ENCODE measurements at regions not wholly inside any gene's neighbourhood (a gene's known extent, or its start where the extent isn't known, plus 50 kb on each side); places are given as distances from the start of the nearest gene placed in this dataset.
A peak's percentile ranks its signal among the peaks of the same experiment; 100 is the strongest.

DNA sequence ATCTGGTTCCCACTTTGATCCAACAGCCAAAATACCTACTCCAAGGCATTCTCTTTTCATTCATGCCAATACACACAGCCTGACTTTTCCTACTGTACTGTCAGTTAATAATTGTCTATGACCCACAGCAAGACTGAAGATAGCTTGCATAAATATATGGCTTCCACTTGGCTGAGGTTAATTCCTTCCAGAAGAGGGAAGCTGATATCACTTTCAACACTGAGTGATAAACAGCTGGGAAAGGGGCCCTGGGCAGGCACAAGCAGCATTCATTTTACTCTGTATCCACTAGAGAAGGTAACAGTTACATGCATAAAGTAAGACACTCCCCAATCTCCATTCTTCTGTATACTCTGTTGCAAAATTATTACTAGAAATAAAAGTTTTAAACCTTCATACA lies 200.2 kb upstream of the UGT8 start:
- TF ChIP-seq CTCF (IDR thresholded peaks at IDR 0.05) = no peak
- Histone ChIP-seq H3K27ac (no peak overlapping the region), H3K9me3 (no peaks in the 10 kb centered on the region), H3K27me3 (no peaks in the 10 kb centered on the region), H3K4me3 (no peak overlapping the region), H3K36me3 (no peaks in the 10 kb centered on the region), H3K4me1 (no peaks in the 10 kb centered on the region)
- intact Hi-C loops (cut with DNase I) = loop anchor here in 1 of 3 donors (10.0 kb wide), 1 partner anchor 296 kb away; no protein-coding TSS in a partner anchor
- FAIRE-seq = no peak
- DNase-seq = no peak
- peak in 1 of 4 donors; percentile 43 for ATAC-seq

- Histone ChIP-seq H3K27ac (no peak overlapping the region), H3K27me3 (no peaks in the 10 kb centered on the region), H3K9me3 (no peaks in the 10 kb centered on the region), H3K4me3 (no peak overlapping the region), H3K4me1 (no peaks in the 10 kb centered on the region), H3K36me3 (no peaks in the 10 kb centered on the region)
- intact Hi-C loops (cut with DNase I) = loop anchor here in 1 of 3 donors (10.0 kb wide), 1 partner anchor 296 kb away; no protein-coding TSS in a partner anchor
- ATAC-seq (no peak), FAIRE-seq (no peak), DNase-seq (no peak)
- WGBS, 2 donors = 49 to 52% methylated on average over 5 of the region's 5 CpGs
- TF ChIP-seq CTCF (IDR thresholded peaks at IDR 0.05) = no peak
These were observed 199.5 kb upstream of the UGT8 start for GRCh38 chr4:114399105-114399504.

DNA sequence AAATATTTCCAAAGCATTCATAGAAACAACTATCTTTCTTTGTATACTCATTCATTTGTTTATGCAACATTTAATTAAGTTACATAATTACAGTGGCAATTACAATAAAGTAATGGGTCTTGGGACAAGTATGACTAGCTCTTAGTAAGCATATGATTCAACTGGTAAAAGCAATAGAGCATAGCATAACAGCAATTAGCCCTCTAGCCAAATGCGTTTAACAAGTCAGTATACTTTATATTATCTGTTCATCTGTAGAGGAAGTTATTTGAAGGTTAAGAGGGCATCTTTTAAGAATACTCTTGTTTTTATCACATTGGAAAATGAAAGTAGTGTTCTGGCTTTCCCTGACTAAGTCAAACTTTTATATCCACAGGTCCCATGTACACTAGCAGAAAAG lies 198.1 kb upstream of the UGT8 start:
- FAIRE-seq = no peak
- no peaks in the 10 kb centered on the region for H3K36me3 ChIP-seq
- intact Hi-C loops (cut with DNase I) = no loop called here
- no peaks in the 10 kb centered on the region for H3K27me3 ChIP-seq
- no peak for TF ChIP-seq CTCF (IDR thresholded peaks at IDR 0.05)
- no peak for ATAC-seq
- H3K9me3 ChIP-seq = no peaks in the 10 kb centered on the region
- no peaks in the 10 kb centered on the region for H3K4me1 ChIP-seq
- H3K27ac ChIP-seq = no peak overlapping the region
- H3K4me3 ChIP-seq = no peak overlapping the region
- DNase-seq = no peak
- 72 to 76% methylated on average over 1 of the region's 1 CpG for WGBS, 2 donors

- no peaks in the 10 kb centered on the region for H3K9me3 ChIP-seq
- FAIRE-seq (no peak), ATAC-seq (no peak), DNase-seq (no peak)
- intact Hi-C loops (cut with DNase I) = no loop called here
- H3K27ac ChIP-seq = no peak overlapping the region
- WGBS, 2 donors = 64 to 80% methylated on average over 2 of the region's 2 CpGs
- H3K27me3 ChIP-seq = no peaks in the 10 kb centered on the region
- H3K4me1 ChIP-seq = no peaks in the 10 kb centered on the region
- no peaks in the 10 kb centered on the region for H3K36me3 ChIP-seq
- no peak for TF ChIP-seq CTCF (IDR thresholded peaks at IDR 0.05)
- no peak overlapping the region for H3K4me3 ChIP-seq
These were observed 197.1 kb upstream of the UGT8 start for GRCh38 chr4:114401483-114401882.

DNA sequence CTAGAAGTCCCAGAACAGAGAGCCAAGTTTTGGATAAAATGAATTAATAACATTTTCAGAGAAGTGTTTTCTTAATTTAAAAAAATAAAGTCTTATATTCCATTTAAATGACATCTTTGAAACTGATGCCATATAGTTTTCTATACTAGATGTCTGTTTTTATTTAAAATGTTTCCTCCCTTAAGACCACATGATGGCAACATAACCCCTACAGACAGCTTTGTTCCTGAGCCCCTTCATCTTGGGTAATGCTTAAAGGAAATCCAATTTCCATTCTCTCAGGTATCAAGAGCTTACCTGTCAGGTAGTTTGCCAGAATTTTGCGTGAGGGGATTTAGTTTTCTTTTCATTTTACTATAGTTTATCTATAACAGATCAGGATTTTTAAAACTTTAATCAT lies 181.4 kb upstream of the UGT8 start:
- no peak for DNase-seq

More for the DNA sequence above, 181.4 kb upstream of the UGT8 start:
- ATAC-seq (no peak), FAIRE-seq (no peak)
- Histone ChIP-seq H3K27me3 (no peaks in the 10 kb centered on the region), H3K27ac (no peak overlapping the region), H3K4me3 (no peak overlapping the region), H3K9me3 (no peaks in the 10 kb centered on the region), H3K4me1 (no peaks in the 10 kb centered on the region), H3K36me3 (no peaks in the 10 kb centered on the region)
- TF ChIP-seq CTCF (IDR thresholded peaks at IDR 0.05) = no peak
- intact Hi-C loops (cut with DNase I) = no loop called here
- 0 to 61% methylated on average over 1 of the region's 1 CpG for WGBS, 2 donors
